ENCODE measurements at regions not wholly inside any gene's neighbourhood (a gene's known extent, or its start where the extent isn't known, plus 50 kb on each side); places are given as distances from the start of the nearest gene placed in this dataset.
"Not testable (repeated sequence)": the region's sequence is repeated elsewhere in the genome, so short reads cannot be mapped to it uniquely, and the experiment has no call there.

- ChIA-PET CTCF (no interaction called here), POLR2A (no interaction called here)
- no peak for DNase-seq (ENCODE audit: low read depth, low spot score)
- TF ChIP-seq CTCF (IDR thresholded peaks at IDR 0.05; ENCODE audit: insufficient read depth, low read length, missing control alignments): no peak
- H3K4me3 ChIP-seq (ENCODE audit: low read depth, low read length): no peak overlapping the region
Observed at GRCh38 chr3:145450018-145450682, 710.8 kb downstream of the PLOD2 start.

- no peak for DNase-seq (ENCODE audit: low read depth, low spot score)
- no peak overlapping the region for H3K4me3 ChIP-seq (ENCODE audit: low read depth, low read length)
- ChIA-PET POLR2A (no interaction called here), CTCF (no interaction called here)
- TF ChIP-seq CTCF (IDR thresholded peaks at IDR 0.05; ENCODE audit: insufficient read depth, low read length, missing control alignments): no peak
Observed at GRCh38 chr3:145457825-145458552, 703.0 kb downstream of the PLOD2 start.

- POLR2A ChIA-PET; CTCF ChIA-PET; DNase-seq (ENCODE audit: low read depth, low spot score); H3K4me3 ChIP-seq (ENCODE audit: low read depth, low read length): not testable (repeated sequence)
Observed at GRCh38 chr3:145459681-145460080, 701.3 kb downstream of the PLOD2 start.

- ChIA-PET POLR2A (no interaction called here), CTCF (no interaction called here)
- H3K4me3 ChIP-seq (ENCODE audit: low read depth, low read length): no peak overlapping the region
- no peak for TF ChIP-seq CTCF (IDR thresholded peaks at IDR 0.05; ENCODE audit: insufficient read depth, low read length, missing control alignments)
- DNase-seq (ENCODE audit: low read depth, low spot score): no peak
Observed at GRCh38 chr3:145471976-145472375, 689.0 kb downstream of the PLOD2 start.

- POLR2A ChIA-PET; DNase-seq (ENCODE audit: low read depth, low spot score); H3K4me3 ChIP-seq (ENCODE audit: low read depth, low read length); CTCF ChIA-PET: not testable (repeated sequence)
Observed at GRCh38 chr3:145482735-145483134, 678.2 kb downstream of the PLOD2 start.

- TF ChIP-seq CTCF (IDR thresholded peaks at IDR 0.05; ENCODE audit: insufficient read depth, low read length, missing control alignments): no peak
- H3K4me3 ChIP-seq (ENCODE audit: low read depth, low read length): no peak overlapping the region
- DNase-seq (ENCODE audit: low read depth, low spot score): no peak
- ChIA-PET POLR2A (no interaction called here), CTCF (no interaction called here)
Observed at GRCh38 chr3:145483992-145484391, 677.0 kb downstream of the PLOD2 start.

GRCh38 chr3:145489011-145489410 is 672.0 kb downstream of the PLOD2 start:
- no peak overlapping the region for H3K4me3 ChIP-seq (ENCODE audit: low read depth, low read length)
- TF ChIP-seq CTCF (IDR thresholded peaks at IDR 0.05; ENCODE audit: insufficient read depth, low read length, missing control alignments): no peak
- ChIA-PET POLR2A (no interaction called here), CTCF (no interaction called here)
- no peak for DNase-seq (ENCODE audit: low read depth, low spot score)

Measured in AG04449 (cell line).